Activated CD8-positive, alpha-beta T cell treated with anti-CD3 and anti-CD28 coated beads for 36 hours (primary cell): ENCODE measurements at regions not wholly inside any gene's neighbourhood (a gene's known extent, or its start where the extent isn't known, plus 50 kb on each side); places are given as distances from the start of the nearest gene placed in this dataset.

Experiments used
- ATAC-seq: fragments of 200-7000 bp; cut with Tn5 transposase; one replicate; pipeline ENCODE4 v1.10.0; 2021; ENCODE audit warnings: mild to moderate bottlenecking, moderate library complexity
- CTCF ChIA-PET: fragments of 350-600 bp; sonication (Branson Sonifier 250); formaldehyde crosslinking; loops from one replicate; lab custom pipeline; 2021; ENCODE audit warnings: antibody characterized with exemption; lab: Charles Lee
- POLR2A ChIA-PET: fragments of 350-600 bp; sonication (Branson Sonifier 250); formaldehyde crosslinking; loops from one replicate; lab custom pipeline; 2021; ENCODE audit warnings: antibody characterized with exemption; lab: Charles Lee
- DNase-seq: peaks from one replicate; pipeline ENCODE4 v3.0.0-alpha.2; 2020
- H3K27ac Mint-ChIP-seq: one replicate; pipeline ENCODE4 v1.8.0; 2021; ENCODE audit warnings: mild to moderate bottlenecking, mixed read lengths
- H3K27me3 Mint-ChIP-seq: one replicate; pipeline ENCODE4 v1.8.0; 2021; ENCODE audit warnings: mixed read lengths
- H3K36me3 Mint-ChIP-seq: one replicate; pipeline ENCODE4 v1.8.0; 2021; ENCODE audit warnings: low read depth, mixed read lengths
- H3K4me1 Mint-ChIP-seq: one replicate; pipeline ENCODE4 v1.8.0; 2021; ENCODE audit warnings: low read depth, mixed read lengths
- H3K4me3 Mint-ChIP-seq: one replicate; pipeline ENCODE4 v1.8.0; 2021; ENCODE audit warnings: mild to moderate bottlenecking, moderate library complexity, mixed read lengths
- H3K9me3 Mint-ChIP-seq: one replicate; pipeline ENCODE4 v1.8.0; 2021; ENCODE audit warnings: mixed read lengths
- intact Hi-C: fragments of 100-400 bp; cut with micrococcal nuclease; formaldehyde crosslinking; loops from one replicate; pipeline ENCODE4 v1.10.0; 2022
- TF ChIP-seq, protein P1 (sequence below): fragments of 200-600 bp; IDR thresholded peaks from one replicate; pipeline ENCODE4 v1.8.0; 2022; ENCODE audit warnings: antibody characterized with exemption, mild to moderate bottlenecking

DNA sequence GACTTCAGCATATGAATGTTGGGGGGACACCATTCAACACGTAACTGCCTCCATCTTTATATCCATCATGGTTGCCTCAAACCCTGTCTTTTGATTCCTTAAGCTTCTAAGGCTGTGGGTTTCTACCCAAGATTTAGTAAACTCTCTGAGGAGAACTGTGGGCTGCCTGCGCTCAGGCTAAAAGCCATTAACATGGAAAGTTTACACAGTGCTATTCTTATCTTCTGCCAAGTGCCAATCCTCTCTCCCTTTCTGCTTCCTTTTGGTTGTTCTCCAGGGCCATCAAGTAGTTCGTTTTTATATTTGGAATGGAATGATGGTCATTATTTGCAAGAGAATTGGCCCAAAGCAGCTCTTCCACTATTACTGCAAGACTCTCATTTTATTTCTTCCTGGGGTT, 97.3 kb upstream of the KLF14 start:
- Mint-ChIP-seq H3K4me1 (no peaks in the 10 kb centered on the region), H3K27ac (no peak overlapping the region), H3K9me3 (peaks cover 9% of the 10 kb centered on the region), H3K36me3 (no peaks in the 10 kb centered on the region), H3K27me3 (peaks cover 2% of the 10 kb centered on the region), H3K4me3 (no peak overlapping the region)
- ChIA-PET CTCF (interaction anchor here (1.2 to 2.5 kb wide), 4 partner anchors 15 to 759 kb away, joined by 5 to 10 read pairs (median 8); no protein-coding TSS in a partner anchor), POLR2A (no interaction called here)
- ATAC-seq (no peak), DNase-seq (no peak)
- intact Hi-C loops, result no loop called here
- TF ChIP-seq, protein P1, sequence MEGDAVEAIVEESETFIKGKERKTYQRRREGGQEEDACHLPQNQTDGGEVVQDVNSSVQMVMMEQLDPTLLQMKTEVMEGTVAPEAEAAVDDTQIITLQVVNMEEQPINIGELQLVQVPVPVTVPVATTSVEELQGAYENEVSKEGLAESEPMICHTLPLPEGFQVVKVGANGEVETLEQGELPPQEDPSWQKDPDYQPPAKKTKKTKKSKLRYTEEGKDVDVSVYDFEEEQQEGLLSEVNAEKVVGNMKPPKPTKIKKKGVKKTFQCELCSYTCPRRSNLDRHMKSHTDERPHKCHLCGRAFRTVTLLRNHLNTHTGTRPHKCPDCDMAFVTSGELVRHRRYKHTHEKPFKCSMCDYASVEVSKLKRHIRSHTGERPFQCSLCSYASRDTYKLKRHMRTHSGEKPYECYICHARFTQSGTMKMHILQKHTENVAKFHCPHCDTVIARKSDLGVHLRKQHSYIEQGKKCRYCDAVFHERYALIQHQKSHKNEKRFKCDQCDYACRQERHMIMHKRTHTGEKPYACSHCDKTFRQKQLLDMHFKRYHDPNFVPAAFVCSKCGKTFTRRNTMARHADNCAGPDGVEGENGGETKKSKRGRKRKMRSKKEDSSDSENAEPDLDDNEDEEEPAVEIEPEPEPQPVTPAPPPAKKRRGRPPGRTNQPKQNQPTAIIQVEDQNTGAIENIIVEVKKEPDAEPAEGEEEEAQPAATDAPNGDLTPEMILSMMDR, result no peak

DNA sequence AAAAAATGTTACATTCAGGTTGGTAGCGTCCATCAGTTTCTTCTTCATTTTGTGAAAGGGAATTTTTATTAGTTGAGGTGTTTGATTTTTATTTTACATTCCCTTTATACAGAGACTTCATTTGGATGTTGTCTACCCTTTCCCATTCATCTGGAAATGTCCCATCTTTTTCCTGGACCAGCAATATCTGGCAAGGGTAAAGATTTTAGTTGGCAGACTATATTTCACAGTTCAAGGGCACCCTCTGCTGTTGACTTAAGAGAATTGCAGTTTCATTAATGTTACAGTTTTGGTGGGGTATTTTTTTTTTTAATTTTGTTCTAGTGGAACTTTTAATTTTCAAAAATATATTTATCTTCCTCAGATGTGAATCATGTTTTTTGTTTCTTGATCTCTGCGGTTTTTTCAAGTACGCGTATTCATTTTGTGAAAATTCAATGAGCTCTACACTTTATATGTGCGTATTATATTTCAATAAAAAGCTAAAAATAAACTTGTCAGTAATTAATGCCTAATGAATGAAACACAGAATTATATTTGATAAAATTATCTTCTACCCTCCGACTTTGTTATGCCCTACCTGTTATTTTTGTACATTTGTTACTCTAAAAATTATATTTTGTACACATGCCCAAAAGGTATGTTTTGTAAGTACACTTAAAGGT, 97.9 kb upstream of the KLF14 start:
- Mint-ChIP-seq H3K27me3 (peaks cover 2% of the 10 kb centered on the region), H3K27ac (no peak overlapping the region), H3K9me3 (peaks cover 5% of the 10 kb centered on the region), H3K36me3 (no peaks in the 10 kb centered on the region), H3K4me1 (no peaks in the 10 kb centered on the region), H3K4me3 (no peak overlapping the region)
- peak; percentile 49 for ATAC-seq
- CTCF ChIA-PET, result interaction anchor here (0.7 to 2.5 kb wide), 12 partner anchors 9 to 760 kb away, joined by 3 to 10 read pairs (median 4); no protein-coding TSS in a partner anchor
- intact Hi-C loops, result no loop called here
- DNase-seq, result no peak
- TF ChIP-seq, protein P1, result peak; percentile 96
- POLR2A ChIA-PET, result interaction anchor here (0.5 kb wide), 1 partner anchor 62 kb away, joined by 4 read pairs; no protein-coding TSS in a partner anchor

DNA sequence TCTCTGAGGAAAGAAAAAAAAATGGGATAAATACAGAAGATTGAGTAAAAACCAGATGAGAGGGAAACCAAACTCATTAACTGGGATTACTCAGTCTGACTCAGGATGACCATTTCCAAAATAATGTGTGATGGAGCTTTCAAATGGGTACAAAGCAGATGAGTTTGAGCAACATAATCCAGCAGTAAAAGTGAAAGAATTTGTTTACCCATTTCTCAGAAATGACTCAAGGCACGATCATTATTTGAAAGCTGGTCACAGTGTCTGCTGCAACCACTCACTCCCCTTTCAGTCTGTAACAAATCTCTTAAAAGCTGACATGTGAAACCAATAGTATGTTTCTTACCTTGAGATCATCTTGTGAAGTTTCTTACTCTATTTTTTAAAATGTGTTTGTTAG, 104.7 kb upstream of the KLF14 start:
- CTCF ChIA-PET, result no interaction called here
- intact Hi-C loops, result no loop called here

DNA sequence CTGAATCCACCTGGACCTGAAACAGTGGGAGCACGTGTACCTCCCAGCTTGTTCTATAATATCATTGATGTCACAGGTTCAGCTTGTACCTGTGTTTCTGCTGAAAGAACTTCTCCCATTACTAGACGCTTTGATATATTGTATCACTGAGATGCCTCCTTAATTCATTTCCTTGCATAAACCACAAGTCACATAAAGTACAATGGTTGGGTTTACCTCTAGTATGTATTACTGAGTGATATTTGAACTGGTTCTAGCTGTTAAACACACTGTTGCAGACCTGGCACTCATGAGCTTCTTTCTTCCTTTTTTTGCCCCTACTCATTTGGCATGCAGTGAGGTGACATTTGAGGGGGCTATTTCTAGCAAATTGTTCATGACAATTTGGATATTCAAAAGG, 106.6 kb upstream of the KLF14 start:
- intact Hi-C loops, result no loop called here
- Mint-ChIP-seq H3K36me3 (no peaks in the 10 kb centered on the region), H3K27ac (no peak overlapping the region), H3K9me3 (no peaks in the 10 kb centered on the region), H3K4me1 (peaks cover 39% of the 10 kb centered on the region), H3K27me3 (peaks cover 1% of the 10 kb centered on the region), H3K4me3 (no peak overlapping the region)
- TF ChIP-seq, protein P1, result no peak
- ATAC-seq (no peak), DNase-seq (no peak)
- CTCF ChIA-PET, result interaction anchor here (1.0 to 1.6 kb wide), 2 partner anchors 8 to 11 kb away, joined by 3 to 5 read pairs; no protein-coding TSS in a partner anchor
- POLR2A ChIA-PET, result interaction anchor here (0.8 kb wide), 1 partner anchor 48 kb away, joined by 3 read pairs; no protein-coding TSS in a partner anchor

More for the DNA sequence above, 104.7 kb upstream of the KLF14 start:
- Mint-ChIP-seq H3K36me3 (no peaks in the 10 kb centered on the region), H3K27ac (peak overlapping the region; percentile 36), H3K9me3 (no peaks in the 10 kb centered on the region), H3K4me3 (no peak overlapping the region), H3K27me3 (peaks cover 3% of the 10 kb centered on the region), H3K4me1 (peaks cover 39% of the 10 kb centered on the region)
- POLR2A ChIA-PET, result interaction anchor here (0.6 kb wide), 1 partner anchor 630 kb away, joined by 3 read pairs; no protein-coding TSS in a partner anchor
- DNase-seq (peak; percentile 27), ATAC-seq (peak; percentile 81)
- TF ChIP-seq, protein P1, result no peak

DNA sequence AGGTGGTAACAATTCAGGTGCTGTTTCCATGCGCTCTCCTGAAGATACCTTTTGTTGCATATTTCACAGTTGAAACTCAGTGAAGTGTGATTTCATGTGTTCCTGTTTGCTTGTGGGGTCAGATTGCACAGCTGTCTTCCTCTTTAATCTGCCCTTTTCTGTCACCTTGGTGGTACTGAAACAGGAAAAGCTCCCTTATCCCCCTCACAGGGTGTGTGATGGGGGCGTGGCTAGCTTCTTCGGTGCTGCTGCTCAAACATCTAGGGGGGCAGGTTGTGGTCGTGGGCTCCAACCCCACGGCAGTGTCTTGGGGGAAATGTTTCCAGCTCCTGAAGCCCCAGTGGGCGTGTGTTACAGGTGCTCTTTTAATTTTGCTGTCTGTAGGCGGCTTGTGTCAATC, 107.4 kb upstream of the KLF14 start:
- Mint-ChIP-seq H3K4me1 (peaks cover 39% of the 10 kb centered on the region), H3K27me3 (peaks cover 1% of the 10 kb centered on the region), H3K4me3 (no peak overlapping the region), H3K9me3 (no peaks in the 10 kb centered on the region), H3K27ac (no peak overlapping the region), H3K36me3 (no peaks in the 10 kb centered on the region)
- intact Hi-C loops, result no loop called here
- CTCF ChIA-PET, result interaction anchor here (1.6 kb wide), 1 partner anchor 9 kb away, joined by 5 read pairs; no protein-coding TSS in a partner anchor
- DNase-seq, result peak; percentile 61
- TF ChIP-seq, protein P1, result no peak
- ATAC-seq, result peak; percentile 64
- POLR2A ChIA-PET, result interaction anchor here (0.7 kb wide), 1 partner anchor 64 kb away, joined by 3 read pairs; no protein-coding TSS in a partner anchor
